HG02588 (cell line): ENCODE measurements at regions not wholly inside any gene's neighbourhood (a gene's known extent, or its start where the extent isn't known, plus 50 kb on each side); places are given as distances from the start of the nearest gene placed in this dataset.

Experiments
- ATAC-seq: cut with Tn5 transposase; IDR thresholded peaks from one replicate; pipeline ENCODE4 v1.9.1; 2021; ENCODE audit warnings: mild to moderate bottlenecking, moderate library complexity; ENCODE audit not compliant: unreplicated experiment

- no peak for ATAC-seq
These were observed 66.1 kb upstream of the JCAD start for GRCh38 chr10:30125496-30125895.

- no peak for ATAC-seq
These were observed 65.3 kb upstream of the JCAD start for GRCh38 chr10:30124704-30125103.

- ATAC-seq = no peak
These were observed 62.0 kb upstream of the JCAD start for GRCh38 chr10:30121401-30121800.

- ATAC-seq = no peak
These were observed 59.2 kb upstream of the JCAD start for GRCh38 chr10:30118590-30118989.

- ATAC-seq = no peak
These were observed 58.6 kb upstream of the JCAD start for GRCh38 chr10:30117812-30118501.

GRCh38 chr10:30116041-30116491, 56.7 kb upstream of the JCAD start:
- ATAC-seq = no peak

- no peak for ATAC-seq
These were observed 56.2 kb upstream of the JCAD start for GRCh38 chr10:30115626-30115940.

GRCh38 chr10:30114881-30115625, 55.7 kb upstream of the JCAD start:
- no peak for ATAC-seq

- ATAC-seq = no peak
These were observed 55.0 kb upstream of the JCAD start for GRCh38 chr10:30114401-30114800.

GRCh38 chr10:30111340-30112022, 52.1 kb upstream of the JCAD start:
- no peak for ATAC-seq
